ENCODE measurements at regions not wholly inside any gene's neighbourhood (a gene's known extent, or its start where the extent isn't known, plus 50 kb on each side); places are given as distances from the start of the nearest gene placed in this dataset.
"Not testable (repeated sequence)": the region's sequence is repeated elsewhere in the genome, so short reads cannot be mapped to it uniquely, and the experiment has no call there.

DNA sequence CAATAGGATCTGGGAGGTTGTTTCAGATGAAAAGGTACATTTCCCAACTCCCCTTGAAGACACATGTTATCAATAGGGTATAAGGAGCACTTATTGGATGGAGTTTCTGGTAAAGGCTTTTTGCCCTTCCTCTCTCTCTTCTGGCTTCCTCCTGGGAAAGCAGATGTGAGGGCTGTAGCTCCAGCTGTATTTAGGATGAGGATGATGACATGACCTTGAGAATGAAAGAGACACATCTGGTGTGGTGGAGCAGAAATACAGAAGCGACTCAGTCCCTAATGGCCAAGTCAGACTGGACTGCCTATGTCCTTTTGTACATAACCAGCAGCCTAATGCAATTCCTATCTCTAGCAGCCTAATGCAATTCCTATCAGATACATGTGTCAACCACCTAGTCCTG is 100.9 kb upstream of the NXPH2 start:
- no peak for ATAC-seq (replicated peaks in 6 of 8)
- Histone ChIP-seq H3K4me1 (replicated peaks in 1 of 2) (no peaks in the 10 kb centered on the region), H3K27ac (no peak overlapping the region), H3K4me3 (no peak overlapping the region)
- 80 to 100% (median 100%) methylated on average over 1 of the region's 1 CpG; no CpG with 5 or more reads in 7 of the 10 experiments for WGBS, 10 experiments
- in situ Hi-C loops (cut with MboI; ENCODE audit: low pct_unique_long_range_greater_than_20kb in 2 of 9, low sequenced_read_pairs in 9 of 9, unreplicated experiment in 9 of 9): no loop called here

DNA sequence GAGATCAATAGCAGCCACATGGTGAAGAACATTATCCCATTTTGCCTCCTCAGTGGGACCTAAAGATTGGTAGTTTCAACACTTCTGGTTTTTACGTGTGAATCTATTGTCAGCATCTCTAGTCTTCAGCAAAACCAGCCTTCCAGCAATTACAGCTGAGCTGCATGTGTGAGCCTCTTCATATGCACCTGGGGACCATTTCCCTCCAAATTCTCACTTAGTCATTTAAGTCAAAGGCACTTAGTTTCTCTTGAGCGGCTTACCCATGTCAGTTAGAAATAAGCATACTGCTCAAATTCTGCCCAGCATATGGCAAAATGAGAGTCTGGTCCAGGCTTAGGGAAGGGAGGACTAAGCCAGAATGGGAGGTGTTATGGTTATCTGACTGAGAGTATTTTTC is 99.7 kb upstream of the NXPH2 start:
- no peak for ATAC-seq (replicated peaks in 6 of 8)
- 14 to 92% (median 74%) methylated on average over 1 to 2 of the region's 2 CpGs; no CpG with 5 or more reads in 6 of the 10 experiments for WGBS, 10 experiments
- H3K4me1 ChIP-seq (replicated peaks in 1 of 2): no peaks in the 10 kb centered on the region
- in situ Hi-C loops (cut with MboI; ENCODE audit: low pct_unique_long_range_greater_than_20kb in 2 of 9, low sequenced_read_pairs in 9 of 9, unreplicated experiment in 9 of 9): no loop called here
- no peak overlapping the region for H3K4me3 ChIP-seq
- H3K27ac ChIP-seq: no peak overlapping the region

DNA sequence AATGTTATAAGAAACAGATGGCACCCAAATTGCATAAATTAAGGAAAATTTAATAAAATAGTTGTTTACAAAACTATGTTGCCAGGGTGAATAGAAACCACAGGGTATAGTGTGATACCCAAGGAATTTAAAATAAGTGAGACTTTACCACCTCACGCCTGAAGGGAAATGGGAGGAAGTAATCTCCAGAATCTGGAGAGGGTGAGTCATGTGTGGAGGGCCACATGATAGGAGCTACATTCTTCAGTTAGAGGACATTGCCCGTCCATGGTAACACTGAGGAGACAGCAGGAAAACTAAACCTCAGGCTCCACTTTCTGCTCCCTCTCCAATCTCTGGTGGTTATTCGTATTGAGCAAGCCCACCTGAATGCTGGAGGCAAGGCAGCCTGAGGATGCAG is 97.2 kb upstream of the NXPH2 start:
- H3K27ac ChIP-seq: no peak overlapping the region
- no peak for ATAC-seq (replicated peaks in 6 of 8)
- no peak overlapping the region for H3K4me3 ChIP-seq
- in situ Hi-C loops (cut with MboI; ENCODE audit: low pct_unique_long_range_greater_than_20kb in 2 of 9, low sequenced_read_pairs in 9 of 9, unreplicated experiment in 9 of 9): no loop called here
- no peaks in the 10 kb centered on the region for H3K4me1 ChIP-seq (replicated peaks in 1 of 2)
- 17 to 100% (median 75%) methylated on average over 1 to 2 of the region's 3 CpGs; no CpG with 5 or more reads in 1 of the 10 experiments for WGBS, 10 experiments

DNA sequence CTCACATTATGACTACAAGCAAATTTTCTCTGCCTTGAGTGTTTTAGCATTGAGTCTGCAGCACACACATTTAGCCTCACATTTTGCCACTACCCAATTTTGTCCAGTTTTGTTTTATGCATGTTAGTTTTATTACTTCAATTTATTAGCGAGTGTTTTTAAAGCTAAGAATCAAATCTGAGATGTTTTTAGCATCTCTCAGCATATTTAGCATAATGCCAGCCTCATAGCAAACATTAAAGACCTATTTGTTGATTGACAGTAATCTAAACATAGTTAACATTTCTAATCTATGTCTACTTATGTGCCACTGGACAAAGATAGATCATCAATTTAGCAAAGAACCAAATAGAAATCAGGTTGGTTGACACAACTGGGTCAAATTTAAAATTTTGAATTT is 94.1 kb upstream of the NXPH2 start:
- H3K4me1 ChIP-seq (replicated peaks in 1 of 2): no peaks in the 10 kb centered on the region
- in situ Hi-C loops (cut with MboI; ENCODE audit: low pct_unique_long_range_greater_than_20kb in 2 of 9, low sequenced_read_pairs in 9 of 9, unreplicated experiment in 9 of 9): no loop called here
- WGBS, 10 experiments: 0 to 100% (median 75%) methylated on average over 1 of the region's 1 CpG; no CpG with 5 or more reads in 1 of the 10 experiments
- no peak overlapping the region for H3K4me3 ChIP-seq
- no peak overlapping the region for H3K27ac ChIP-seq
- ATAC-seq (replicated peaks in 6 of 8): no peak

DNA sequence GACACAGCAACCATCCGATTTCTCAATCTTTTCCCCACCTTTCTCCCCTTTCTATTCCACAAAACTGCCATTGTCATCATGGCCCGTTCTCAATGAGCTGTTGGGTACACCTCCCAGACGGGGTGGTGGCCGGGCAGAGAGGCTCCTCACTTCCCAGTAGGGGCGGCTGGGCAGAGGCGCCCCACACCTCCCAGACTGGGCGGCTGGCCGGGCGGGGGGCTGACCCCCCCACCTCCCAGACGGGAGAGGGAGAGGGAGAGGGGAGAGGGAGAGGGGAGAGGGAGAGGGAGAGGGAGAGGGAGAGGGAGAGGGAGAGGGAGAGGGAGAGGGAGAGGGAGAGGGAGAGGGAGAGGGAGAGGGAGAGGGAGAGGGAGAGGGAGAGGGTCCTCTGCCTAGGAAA is 91.9 kb upstream of the NXPH2 start:
- in situ Hi-C loops (cut with MboI; ENCODE audit: low pct_unique_long_range_greater_than_20kb in 2 of 9, low sequenced_read_pairs in 9 of 9, unreplicated experiment in 9 of 9); H3K27ac ChIP-seq; H3K4me1 ChIP-seq (replicated peaks in 1 of 2); ATAC-seq (replicated peaks in 6 of 8); H3K4me3 ChIP-seq: not testable (repeated sequence)
- no CpG with 5 or more reads among the region's 10 CpGs for WGBS, 10 experiments

DNA sequence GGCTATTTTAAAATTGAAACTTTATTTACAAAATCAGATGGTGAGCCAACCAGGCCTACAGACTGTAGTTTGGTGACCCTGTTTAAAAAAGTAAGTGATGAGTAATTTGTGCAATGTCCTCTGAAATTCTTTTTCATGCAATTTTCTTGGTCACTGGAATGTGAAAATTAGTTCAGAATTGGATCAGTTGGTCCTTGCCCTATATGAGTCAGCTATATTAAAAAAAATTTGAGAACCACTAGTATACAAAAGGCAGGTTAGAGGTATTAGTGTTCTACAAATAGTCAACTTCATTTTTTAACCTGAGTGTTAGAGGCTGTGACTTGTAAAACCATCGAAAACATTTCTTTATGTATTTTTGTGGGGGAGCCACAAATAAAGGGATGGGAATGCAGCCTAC is 91.1 kb upstream of the NXPH2 start:
- WGBS, 10 experiments: 0 to 100% (median 79%) methylated on average over 1 of the region's 1 CpG; no CpG with 5 or more reads in 4 of the 10 experiments
- in situ Hi-C loops (cut with MboI; ENCODE audit: low pct_unique_long_range_greater_than_20kb in 2 of 9, low sequenced_read_pairs in 9 of 9, unreplicated experiment in 9 of 9): no loop called here
- no peak overlapping the region for H3K4me3 ChIP-seq

DNA sequence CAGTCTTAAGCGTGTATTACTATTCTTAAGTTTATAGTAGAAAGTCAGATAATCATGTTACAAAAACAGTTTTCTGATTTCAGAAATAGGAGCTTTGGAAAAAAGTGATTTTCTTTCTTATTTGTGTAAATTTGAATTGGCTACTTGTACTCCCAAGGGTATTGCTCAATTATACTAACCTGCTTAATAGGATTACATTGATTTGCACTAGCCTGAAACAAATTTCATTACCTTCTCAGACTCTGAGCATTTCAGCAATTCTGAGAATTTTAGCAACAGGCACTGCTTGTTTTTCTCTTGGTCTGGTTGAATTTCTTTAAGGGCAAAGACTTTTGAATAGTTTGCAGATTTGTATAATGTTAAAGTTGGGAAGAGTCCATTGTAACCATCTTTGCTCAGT is 87.2 kb upstream of the NXPH2 start:
- 14 to 100% (median 61%) methylated on average over 1 of the region's 1 CpG; no CpG with 5 or more reads in 2 of the 10 experiments for WGBS, 10 experiments
- no peak overlapping the region for H3K27ac ChIP-seq
- no peak for ATAC-seq (replicated peaks in 6 of 8)
- H3K4me1 ChIP-seq (replicated peaks in 1 of 2): no peaks in the 10 kb centered on the region
- in situ Hi-C loops (cut with MboI; ENCODE audit: low pct_unique_long_range_greater_than_20kb in 2 of 9, low sequenced_read_pairs in 9 of 9, unreplicated experiment in 9 of 9): no loop called here
- no peak overlapping the region for H3K4me3 ChIP-seq

More for the DNA sequence above, 91.1 kb upstream of the NXPH2 start:
- peak in 1 of 8 experiments; percentile 50 for ATAC-seq (replicated peaks in 6 of 8)
- H3K4me1 ChIP-seq (replicated peaks in 1 of 2): no peaks in the 10 kb centered on the region
- no peak overlapping the region for H3K27ac ChIP-seq

DNA sequence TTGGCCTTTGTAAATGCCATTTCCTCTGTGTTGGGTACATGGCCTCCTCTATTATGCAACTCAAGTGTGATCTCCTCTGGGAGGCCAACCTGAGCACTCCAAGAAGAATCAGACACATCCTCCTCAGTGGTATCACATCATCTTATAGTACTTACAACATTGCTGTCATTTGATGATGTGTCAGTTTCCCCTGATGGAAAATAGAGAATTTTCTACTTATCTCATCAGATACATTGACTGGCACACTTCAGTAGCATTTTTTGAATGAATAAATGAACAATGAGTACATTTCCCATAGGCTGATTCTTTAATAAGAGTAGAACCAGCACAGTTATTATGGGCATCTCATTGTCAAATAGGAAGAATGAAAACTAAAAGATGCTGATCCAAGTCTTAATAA is 86.6 kb upstream of the NXPH2 start:
- in situ Hi-C loops (cut with MboI; ENCODE audit: low pct_unique_long_range_greater_than_20kb in 2 of 9, low sequenced_read_pairs in 9 of 9, unreplicated experiment in 9 of 9): no loop called here
- no peak for ATAC-seq (replicated peaks in 6 of 8)
- Histone ChIP-seq H3K4me3 (no peak overlapping the region), H3K4me1 (replicated peaks in 1 of 2) (no peaks in the 10 kb centered on the region), H3K27ac (no peak overlapping the region)

DNA sequence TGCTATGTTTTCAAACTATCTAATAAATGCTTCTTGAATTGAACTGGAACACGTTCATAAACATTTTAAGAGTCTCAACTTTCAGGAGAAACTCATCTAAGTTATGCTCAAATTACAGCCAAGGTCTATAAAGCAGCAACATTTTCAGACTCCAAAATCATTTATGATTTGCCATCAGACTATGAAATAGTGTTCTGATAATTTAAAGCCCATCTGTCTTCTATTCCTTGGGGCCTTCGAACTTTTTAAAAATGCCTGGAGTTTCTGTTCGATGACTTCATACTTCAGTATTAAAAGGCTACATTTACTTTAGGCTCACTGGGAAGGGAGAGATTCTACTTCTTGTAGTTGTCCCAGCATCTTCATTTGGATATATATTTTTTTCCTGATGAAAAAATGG is 73.6 kb upstream of the NXPH2 start:
- Histone ChIP-seq H3K4me1 (replicated peaks in 1 of 2) (no peaks in the 10 kb centered on the region), H3K4me3 (no peak overlapping the region), H3K27ac (no peak overlapping the region)
- 0 to 100% (median 84%) methylated on average over 1 to 3 of the region's 3 CpGs for WGBS, 10 experiments
- in situ Hi-C loops (cut with MboI; ENCODE audit: low pct_unique_long_range_greater_than_20kb in 2 of 9, low sequenced_read_pairs in 9 of 9, unreplicated experiment in 9 of 9): no loop called here
- no peak for ATAC-seq (replicated peaks in 6 of 8)

DNA sequence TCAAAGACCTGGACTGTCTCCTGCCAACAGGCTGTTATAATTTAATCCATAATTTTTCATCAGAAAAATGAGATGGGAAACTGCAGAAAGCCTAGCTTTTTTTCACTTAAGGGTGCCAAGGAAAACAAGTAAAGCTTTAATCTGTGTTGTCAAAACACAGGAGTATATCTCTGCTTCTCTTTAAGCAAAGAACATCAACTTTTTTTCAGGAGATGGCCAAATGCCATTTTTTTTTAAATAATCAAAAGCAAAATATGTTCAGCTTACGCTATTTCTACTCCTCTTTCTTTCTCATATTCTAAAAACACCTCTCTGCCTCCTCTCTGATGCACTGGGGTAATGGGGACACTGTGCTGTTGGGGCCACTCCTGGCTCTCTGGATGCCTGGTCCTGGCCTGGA is 73.1 kb upstream of the NXPH2 start:
- in situ Hi-C loops (cut with MboI; ENCODE audit: low pct_unique_long_range_greater_than_20kb in 2 of 9, low sequenced_read_pairs in 9 of 9, unreplicated experiment in 9 of 9): no loop called here
- ATAC-seq (replicated peaks in 6 of 8): no peak
- Histone ChIP-seq H3K27ac (no peak overlapping the region), H3K4me3 (no peak overlapping the region), H3K4me1 (replicated peaks in 1 of 2) (no peaks in the 10 kb centered on the region)
- 0 to 100% (median 75%) methylated on average over 1 of the region's 1 CpG for WGBS, 10 experiments

DNA sequence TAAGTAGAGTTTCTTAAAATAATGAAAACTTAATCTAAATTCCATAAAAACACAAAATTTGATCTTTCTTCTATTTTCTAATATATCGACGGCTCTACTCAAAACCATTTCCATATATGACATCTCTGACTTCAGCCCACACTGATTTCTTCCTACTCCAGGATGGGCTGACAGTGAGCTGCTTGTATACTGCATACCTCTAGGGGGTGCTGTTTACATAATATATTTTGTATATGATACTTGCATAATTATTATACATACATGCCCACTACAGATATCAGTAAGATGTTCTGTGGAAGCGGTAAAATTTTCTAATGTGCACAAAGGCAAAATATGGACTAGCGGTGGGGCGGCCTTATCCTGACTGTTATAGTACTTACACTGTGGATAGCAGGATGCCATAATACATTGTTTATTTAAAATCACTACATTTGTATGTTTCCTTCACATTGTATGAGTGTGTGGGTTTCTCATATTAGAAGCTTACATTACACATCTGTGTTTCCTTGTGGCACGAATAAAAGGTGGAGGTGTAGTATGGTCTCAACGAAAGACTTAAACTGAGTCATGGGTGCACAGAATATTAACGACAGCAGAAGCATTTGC is 66.1 kb upstream of the NXPH2 start:
- ATAC-seq (replicated peaks in 6 of 8): peak in 7 of 8 experiments; percentile 42 to 72 (median 61)
- no peak overlapping the region for H3K4me3 ChIP-seq
- WGBS, 10 experiments: 10 to 100% (median 77%) methylated on average over 1 to 8 of the region's 8 CpGs
- peaks cover 0 to 7% of the 10 kb centered on the region in 2 donors for H3K4me1 ChIP-seq (replicated peaks in 1 of 2)
- in situ Hi-C loops (cut with MboI; ENCODE audit: low pct_unique_long_range_greater_than_20kb in 2 of 9, low sequenced_read_pairs in 9 of 9, unreplicated experiment in 9 of 9): no loop called here
- no peak overlapping the region for H3K27ac ChIP-seq

DNA sequence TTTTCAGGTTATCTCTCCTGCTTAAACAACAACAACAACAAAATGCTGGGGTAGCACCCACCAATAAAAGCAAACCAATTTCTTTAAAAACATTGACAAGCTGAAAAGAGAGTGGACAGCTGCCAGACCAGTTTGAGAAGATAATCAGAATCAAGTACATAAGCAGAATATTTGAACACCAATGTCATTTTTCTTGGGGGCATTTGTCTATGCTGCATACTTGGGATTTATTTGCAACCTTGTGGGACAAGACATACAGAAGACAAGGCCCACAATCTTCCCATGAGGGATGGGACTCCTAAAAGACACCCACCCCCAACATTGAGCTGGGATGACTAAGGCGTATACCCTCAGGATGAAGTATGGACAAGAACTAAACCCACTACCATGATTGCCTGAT is 62.2 kb upstream of the NXPH2 start:
- Histone ChIP-seq H3K27ac (no peak overlapping the region), H3K4me3 (no peak overlapping the region), H3K4me1 (replicated peaks in 1 of 2) (peaks cover 0 to 7% of the 10 kb centered on the region in 2 donors)
- in situ Hi-C loops (cut with MboI; ENCODE audit: low pct_unique_long_range_greater_than_20kb in 2 of 9, low sequenced_read_pairs in 9 of 9, unreplicated experiment in 9 of 9): no loop called here
- ATAC-seq (replicated peaks in 6 of 8): no peak
- 17 to 100% (median 93%) methylated on average over 1 of the region's 1 CpG; no CpG with 5 or more reads in 4 of the 10 experiments for WGBS, 10 experiments

DNA sequence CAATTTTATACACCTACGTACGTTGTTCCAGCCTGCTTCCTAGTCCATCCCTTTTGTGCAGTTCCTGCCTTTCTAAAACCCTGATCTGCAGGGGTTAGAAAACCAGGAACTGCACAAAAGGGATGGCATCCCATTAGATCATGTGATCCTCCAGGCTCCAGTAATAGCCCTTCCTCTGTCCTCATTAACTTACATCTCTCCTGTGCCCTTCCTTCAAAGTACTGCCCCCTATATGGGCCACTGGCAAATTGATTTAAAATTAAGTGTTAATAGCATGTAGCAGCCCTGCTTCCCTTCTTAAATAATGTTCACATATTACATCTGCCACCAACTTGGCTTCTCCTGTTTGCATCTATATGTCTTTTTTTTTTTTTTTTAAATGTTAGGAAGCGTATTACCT is 61.3 kb upstream of the NXPH2 start:
- Histone ChIP-seq H3K4me1 (replicated peaks in 1 of 2) (peaks cover 0 to 7% of the 10 kb centered on the region in 2 donors), H3K4me3 (no peak overlapping the region), H3K27ac (no peak overlapping the region)
- in situ Hi-C loops (cut with MboI; ENCODE audit: low pct_unique_long_range_greater_than_20kb in 2 of 9, low sequenced_read_pairs in 9 of 9, unreplicated experiment in 9 of 9): no loop called here
- ATAC-seq (replicated peaks in 6 of 8): no peak
- WGBS, 10 experiments: 30 to 100% (median 89%) methylated on average over 1 to 3 of the region's 3 CpGs

DNA sequence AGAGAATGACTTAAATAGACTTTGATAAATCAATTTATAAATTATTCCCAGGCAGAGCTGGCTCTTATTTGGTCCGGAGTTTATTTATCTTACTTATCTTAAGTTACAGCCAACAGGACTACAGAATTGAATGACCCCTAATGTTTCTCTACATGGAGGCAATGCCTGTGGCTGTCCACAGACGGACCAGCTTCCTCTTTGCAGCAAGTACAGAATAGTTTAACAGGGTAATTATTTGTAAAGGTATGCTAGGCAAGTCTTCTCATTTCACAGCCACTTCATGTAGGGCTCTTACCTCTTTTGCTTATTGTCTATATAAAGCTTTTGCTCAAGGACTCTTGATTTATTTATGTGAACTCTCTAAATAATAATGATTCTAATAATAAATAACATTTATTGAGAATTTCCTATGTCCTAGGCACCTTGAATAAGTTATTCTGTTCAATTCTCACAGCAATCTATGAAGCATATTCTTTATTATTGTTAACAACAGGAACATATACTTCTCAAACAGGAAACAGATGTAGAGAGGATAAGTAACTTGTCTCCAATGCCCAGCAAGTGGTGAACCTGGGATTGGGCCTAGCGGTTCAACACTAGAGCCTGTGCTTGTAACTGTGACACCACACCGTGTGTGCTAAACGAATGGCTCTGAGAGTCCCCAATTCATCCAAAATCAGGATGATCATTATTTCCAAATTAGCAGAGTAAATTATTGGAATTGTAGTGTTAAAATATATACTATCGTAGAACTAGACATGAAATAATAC is 58.8 kb upstream of the NXPH2 start:
- 30 to 94% (median 73%) methylated on average over 2 to 6 of the region's 6 CpGs; no CpG with 5 or more reads in 1 of the 10 experiments for WGBS, 10 experiments
- no peak for ATAC-seq (replicated peaks in 6 of 8)
- Histone ChIP-seq H3K27ac (no peak overlapping the region), H3K4me1 (replicated peaks in 1 of 2) (no peaks in the 10 kb centered on the region), H3K4me3 (no peak overlapping the region)
- in situ Hi-C loops (cut with MboI; ENCODE audit: low pct_unique_long_range_greater_than_20kb in 2 of 9, low sequenced_read_pairs in 9 of 9, unreplicated experiment in 9 of 9): no loop called here

All from motor neuron (in vitro differentiated cells).